ENCODE measurements at regions not wholly inside any gene's neighbourhood (a gene's known extent, or its start where the extent isn't known, plus 50 kb on each side); places are given as distances from the start of the nearest gene placed in this dataset.
"Not testable (repeated sequence)": the region's sequence is repeated elsewhere in the genome, so short reads cannot be mapped to it uniquely, and the experiment has no call there.

- DNase-seq (ENCODE audit: low read depth, low spot score): no peak
These were observed 119.1 kb downstream of the LRATD1 start for GRCh38 chr2:14751581-14751980.

- no peak for DNase-seq (ENCODE audit: low read depth, low spot score)
These were observed 119.8 kb downstream of the LRATD1 start for GRCh38 chr2:14752295-14752694.

GRCh38 chr2:14756122-14756541, 123.6 kb downstream of the LRATD1 start:
- no peak for DNase-seq (ENCODE audit: low read depth, low spot score)

- DNase-seq (ENCODE audit: low read depth, low spot score): no peak
These were observed 124.6 kb downstream of the LRATD1 start for GRCh38 chr2:14756981-14757657.

- DNase-seq (ENCODE audit: low read depth, low spot score): no peak
These were observed 126.6 kb downstream of the LRATD1 start for GRCh38 chr2:14759082-14759481.

GRCh38 chr2:14760169-14760568, 127.7 kb downstream of the LRATD1 start:
- no peak for DNase-seq (ENCODE audit: low read depth, low spot score)

- no peak for DNase-seq (ENCODE audit: low read depth, low spot score)
These were observed 128.6 kb downstream of the LRATD1 start for GRCh38 chr2:14761118-14761517.

GRCh38 chr2:14773696-14774095, 141.2 kb downstream of the LRATD1 start:
- DNase-seq (ENCODE audit: low read depth, low spot score): no peak

GRCh38 chr2:14774436-14774968, 142.0 kb downstream of the LRATD1 start:
- DNase-seq (ENCODE audit: low read depth, low spot score): no peak

GRCh38 chr2:14776216-14776615, 143.7 kb downstream of the LRATD1 start:
- no peak for DNase-seq (ENCODE audit: low read depth, low spot score)

GRCh38 chr2:14778015-14778414, 145.5 kb downstream of the LRATD1 start:
- no peak for DNase-seq (ENCODE audit: low read depth, low spot score)

- no peak for DNase-seq (ENCODE audit: low read depth, low spot score)
These were observed 146.7 kb downstream of the LRATD1 start for GRCh38 chr2:14779252-14779651.

- DNase-seq (ENCODE audit: low read depth, low spot score): no peak
These were observed 148.6 kb downstream of the LRATD1 start for GRCh38 chr2:14781142-14781541.

GRCh38 chr2:14788814-14789213, 156.3 kb downstream of the LRATD1 start:
- DNase-seq (ENCODE audit: low read depth, low spot score): not testable (repeated sequence)

GRCh38 chr2:14790041-14790640, 157.6 kb downstream of the LRATD1 start:
- DNase-seq (ENCODE audit: low read depth, low spot score): no peak

GRCh38 chr2:14803994-14804393, 171.5 kb downstream of the LRATD1 start:
- DNase-seq (ENCODE audit: low read depth, low spot score): no peak

- DNase-seq (ENCODE audit: low read depth, low spot score): no peak
These were observed 172.4 kb downstream of the LRATD1 start for GRCh38 chr2:14804902-14805301.

- no peak for DNase-seq (ENCODE audit: low read depth, low spot score)
These were observed 174.1 kb downstream of the LRATD1 start for GRCh38 chr2:14806613-14807012.

GRCh38 chr2:14815201-14815600, 182.7 kb downstream of the LRATD1 start:
- no peak for DNase-seq (ENCODE audit: low read depth, low spot score)

- DNase-seq (ENCODE audit: low read depth, low spot score): no peak
These were observed 183.8 kb downstream of the LRATD1 start for GRCh38 chr2:14816069-14817060.

GRCh38 chr2:14817848-14818247, 185.3 kb downstream of the LRATD1 start:
- no peak for DNase-seq (ENCODE audit: low read depth, low spot score)

GRCh38 chr2:14826518-14826917, 194.0 kb downstream of the LRATD1 start:
- no peak for DNase-seq (ENCODE audit: low read depth, low spot score)
